NB4 (cell line): ENCODE measurements at regions not wholly inside any gene's neighbourhood (a gene's known extent, or its start where the extent isn't known, plus 50 kb on each side); places are given as distances from the start of the nearest gene placed in this dataset.

ENCODE experiments used
- POLR2A ChIP-seq: IDR thresholded peaks from 2 replicates; pipeline ENCODE4 v1.6.1; 2011; ENCODE audit warnings: mild to moderate bottlenecking; ENCODE audit not compliant: insufficient read length; ENCODE audit errors: extremely low read depth
- TF ChIP-seq, protein P1 (sequence below): IDR thresholded peaks from one replicate; pipeline ENCODE4 v1.5.1; 2012; ENCODE audit warnings: low read depth, low read length
- TF ChIP-seq, protein P2 (sequence below): IDR thresholded peaks from 2 replicates; pipeline ENCODE4 v1.6.1; 2011; ENCODE audit warnings: low read depth, low read length

- TF ChIP-seq, protein P1, sequence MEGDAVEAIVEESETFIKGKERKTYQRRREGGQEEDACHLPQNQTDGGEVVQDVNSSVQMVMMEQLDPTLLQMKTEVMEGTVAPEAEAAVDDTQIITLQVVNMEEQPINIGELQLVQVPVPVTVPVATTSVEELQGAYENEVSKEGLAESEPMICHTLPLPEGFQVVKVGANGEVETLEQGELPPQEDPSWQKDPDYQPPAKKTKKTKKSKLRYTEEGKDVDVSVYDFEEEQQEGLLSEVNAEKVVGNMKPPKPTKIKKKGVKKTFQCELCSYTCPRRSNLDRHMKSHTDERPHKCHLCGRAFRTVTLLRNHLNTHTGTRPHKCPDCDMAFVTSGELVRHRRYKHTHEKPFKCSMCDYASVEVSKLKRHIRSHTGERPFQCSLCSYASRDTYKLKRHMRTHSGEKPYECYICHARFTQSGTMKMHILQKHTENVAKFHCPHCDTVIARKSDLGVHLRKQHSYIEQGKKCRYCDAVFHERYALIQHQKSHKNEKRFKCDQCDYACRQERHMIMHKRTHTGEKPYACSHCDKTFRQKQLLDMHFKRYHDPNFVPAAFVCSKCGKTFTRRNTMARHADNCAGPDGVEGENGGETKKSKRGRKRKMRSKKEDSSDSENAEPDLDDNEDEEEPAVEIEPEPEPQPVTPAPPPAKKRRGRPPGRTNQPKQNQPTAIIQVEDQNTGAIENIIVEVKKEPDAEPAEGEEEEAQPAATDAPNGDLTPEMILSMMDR = no peak
- TF ChIP-seq, protein P2, sequence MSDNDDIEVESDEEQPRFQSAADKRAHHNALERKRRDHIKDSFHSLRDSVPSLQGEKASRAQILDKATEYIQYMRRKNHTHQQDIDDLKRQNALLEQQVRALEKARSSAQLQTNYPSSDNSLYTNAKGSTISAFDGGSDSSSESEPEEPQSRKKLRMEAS = no peak
- no peak for TF ChIP-seq POLR2A
Observed at GRCh38 chr5:53350368-53350767, 130.1 kb upstream of the FST start.
